ELR (cell line): ENCODE measurements at regions not wholly inside any gene's neighbourhood (a gene's known extent, or its start where the extent isn't known, plus 50 kb on each side); places are given as distances from the start of the nearest gene placed in this dataset.
A peak's percentile ranks its signal among the peaks of the same experiment; 100 is the strongest.

Experiments used
- DNase-seq: peaks from one replicate; pipeline ENCODE4 v3.0.0-alpha.2; 2015; ENCODE audit warnings: low read depth

DNA sequence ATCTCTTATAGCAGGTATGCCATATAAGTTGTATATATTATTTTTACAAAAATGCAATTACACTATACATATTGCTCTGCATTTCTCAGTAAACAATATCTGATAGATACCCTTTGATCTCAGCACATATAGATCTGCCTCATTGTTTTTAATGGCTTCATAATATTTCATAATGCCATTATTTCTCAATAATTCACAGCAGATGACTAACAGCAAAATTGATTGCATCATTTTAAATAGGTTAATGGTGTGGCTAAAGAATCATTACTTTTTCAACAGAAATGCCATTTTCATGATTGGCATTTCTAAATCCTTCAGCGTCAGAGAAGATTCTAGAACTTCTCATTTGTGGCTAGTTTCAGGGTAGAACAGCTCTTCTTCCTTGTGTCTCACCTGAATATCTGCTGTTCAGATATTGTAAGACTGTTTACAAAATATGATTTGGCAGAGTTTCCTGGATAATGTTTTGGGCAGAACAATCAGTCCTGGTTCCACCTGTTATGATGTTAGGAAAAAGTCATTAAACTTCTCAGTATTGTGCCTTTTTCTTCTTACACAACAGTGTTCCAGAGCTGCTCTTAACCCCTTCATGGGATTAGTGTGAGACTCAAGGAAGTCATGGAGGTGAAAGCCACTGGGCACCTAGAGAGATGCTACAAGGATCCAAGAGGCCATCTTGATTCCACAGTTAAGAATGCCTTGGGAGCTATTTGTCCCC, 397.6 kb upstream of the THBS1 start:
- DNase-seq, result no peak

DNA sequence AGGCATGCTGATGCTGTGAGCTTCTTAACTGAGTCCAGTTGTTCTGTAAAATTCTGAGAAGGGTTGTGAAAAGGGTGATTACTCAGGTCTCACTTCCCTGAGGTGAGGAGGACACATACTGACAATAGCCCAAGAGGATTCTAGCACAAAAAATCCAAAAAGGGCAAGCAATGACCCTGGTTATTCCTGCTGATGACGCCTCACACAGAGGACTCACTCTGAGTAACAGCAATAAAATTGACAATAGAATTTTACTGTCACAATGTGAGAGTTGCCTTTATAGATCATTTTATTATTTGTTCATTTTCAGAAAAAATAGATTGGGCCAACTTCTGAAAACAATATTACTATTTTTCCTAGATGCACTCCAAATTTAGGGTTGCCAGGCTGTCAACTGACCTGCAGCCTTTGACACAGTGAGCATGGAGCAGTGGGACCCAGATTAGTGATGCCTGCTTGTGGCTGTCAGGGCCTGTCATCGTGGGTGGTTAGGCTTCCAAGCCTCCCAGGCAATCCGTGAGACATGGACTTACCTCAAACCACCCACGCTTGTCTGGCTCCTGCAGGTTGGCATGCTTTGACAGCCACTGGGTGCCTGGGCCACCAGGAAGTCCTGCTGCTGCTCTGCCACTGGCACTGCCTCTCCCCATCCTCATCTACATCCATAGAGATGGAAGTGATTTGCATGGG, 396.0 kb upstream of the THBS1 start:
- DNase-seq, result no peak

DNA sequence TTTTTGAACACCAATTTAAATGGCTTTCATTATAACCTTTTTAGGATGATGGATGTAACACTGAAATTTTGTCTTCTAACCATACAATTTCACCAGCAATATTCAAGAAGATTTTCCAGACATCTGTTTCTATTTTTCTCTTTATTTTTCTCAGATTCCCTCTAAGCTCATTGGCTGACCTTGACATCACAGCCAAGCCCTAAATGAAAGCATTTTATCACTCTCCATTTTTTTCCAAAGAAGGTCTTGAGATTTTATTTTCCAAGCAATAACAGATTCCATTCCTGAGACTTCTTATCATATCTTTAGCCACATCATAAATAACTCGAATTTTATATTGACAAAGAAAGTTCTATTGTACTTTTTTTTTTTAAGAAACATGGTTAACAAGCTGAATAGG, 392.6 kb upstream of the THBS1 start:
- DNase-seq, result no peak

DNA sequence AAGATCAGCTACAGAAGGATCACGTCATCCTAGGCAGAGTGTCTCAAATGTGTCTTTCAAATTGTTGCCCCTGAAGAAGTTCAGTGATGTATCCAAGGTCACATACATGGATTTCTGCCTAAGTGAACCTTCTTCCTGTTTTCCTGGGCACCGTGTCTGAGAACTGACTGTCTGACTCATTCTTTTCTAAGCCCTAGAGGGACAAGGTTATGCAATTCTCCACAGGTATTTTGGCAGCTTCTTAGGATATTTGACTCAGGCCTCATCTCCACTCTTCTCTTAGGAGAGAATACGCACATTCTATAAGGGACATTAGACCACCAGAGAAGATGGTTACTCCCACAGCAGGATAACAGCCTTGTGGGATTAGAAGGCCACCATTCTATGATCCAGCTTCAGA, 391.9 kb upstream of the THBS1 start:
- peak; percentile 93 for DNase-seq

DNA sequence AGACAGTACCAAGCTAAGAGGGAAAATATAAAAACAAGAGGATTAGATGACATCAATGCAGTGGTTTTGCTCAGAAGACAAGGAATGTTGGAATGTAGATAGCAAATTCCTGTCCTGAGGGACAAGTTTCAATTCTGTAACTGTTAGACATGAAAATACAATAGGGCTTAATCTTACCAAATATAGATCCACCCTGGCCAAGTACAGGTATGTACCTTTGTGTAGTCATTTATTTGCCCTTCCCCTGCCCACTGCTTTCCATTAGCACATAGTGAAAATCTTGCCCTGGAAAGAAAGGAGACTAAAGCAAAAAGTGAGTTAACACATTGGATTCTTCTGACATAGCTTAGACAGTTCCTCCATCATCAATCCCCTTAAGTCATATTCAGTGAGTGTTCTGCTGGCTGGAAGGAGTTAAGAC, 389.0 kb upstream of the THBS1 start:
- DNase-seq, result peak; percentile 66

DNA sequence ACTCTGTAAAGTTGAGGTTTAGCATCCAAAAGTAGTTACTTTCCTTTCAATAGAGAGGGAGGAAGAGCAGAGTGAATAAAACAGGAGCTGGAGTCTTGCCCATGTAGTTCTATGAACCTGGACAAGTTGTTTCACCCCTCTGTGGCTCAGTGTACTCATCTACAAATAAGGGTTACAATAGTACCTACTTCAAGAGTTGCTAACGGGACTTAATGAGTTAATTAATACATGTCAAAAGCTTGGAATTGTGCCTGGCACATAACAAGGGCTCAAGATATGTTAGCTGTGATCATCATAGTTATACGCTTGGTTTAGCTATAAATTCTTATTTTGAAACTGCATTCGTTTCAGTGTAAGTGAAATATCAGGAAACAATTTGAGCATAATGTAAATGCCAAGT, 388.5 kb upstream of the THBS1 start:
- DNase-seq, result no peak

DNA sequence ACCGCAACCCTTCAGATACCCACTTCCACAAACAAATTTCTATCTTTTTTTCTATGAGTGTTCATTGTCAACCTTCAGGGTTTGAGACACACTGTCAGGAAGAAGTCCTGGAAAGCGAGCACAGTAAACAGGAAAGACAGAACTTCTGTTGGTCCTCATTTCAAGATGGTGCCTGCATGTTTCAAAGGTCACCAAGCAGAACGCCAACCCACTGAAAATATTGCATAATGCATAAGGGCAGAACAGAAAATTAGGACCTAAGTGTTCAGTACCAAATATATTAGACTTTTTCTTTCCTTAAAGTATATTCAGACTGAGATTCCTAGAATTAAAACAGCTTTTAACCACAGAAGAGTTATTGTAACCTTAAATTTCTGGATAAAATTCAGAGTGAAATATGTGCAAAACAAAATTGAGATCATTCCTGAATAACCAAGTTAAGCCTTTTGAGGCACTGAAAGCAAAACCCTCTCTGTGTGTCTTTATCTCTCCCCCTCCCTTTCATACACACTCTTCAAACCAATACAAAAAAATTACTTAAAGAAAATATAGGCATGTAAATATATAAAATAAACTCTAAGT, 387.8 kb upstream of the THBS1 start:
- no peak for DNase-seq

DNA sequence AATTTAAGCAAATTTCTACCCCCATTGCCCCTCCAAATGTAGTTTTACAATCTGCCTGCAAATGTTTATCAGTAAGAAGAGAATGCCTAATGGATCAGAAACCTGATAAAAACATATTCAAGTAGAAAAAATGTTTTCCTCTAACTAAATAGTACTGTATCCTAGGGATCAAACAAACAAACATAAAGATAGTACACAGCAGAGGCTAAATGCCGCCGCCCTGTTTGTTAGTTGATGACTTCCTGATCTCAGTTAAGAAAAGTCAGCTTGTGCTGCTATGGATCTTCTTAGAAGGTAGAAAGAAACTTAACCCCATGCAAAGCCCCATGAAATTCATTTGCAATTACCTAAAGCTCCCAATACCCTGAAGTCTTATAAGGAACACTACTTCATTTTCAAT, 387.3 kb upstream of the THBS1 start:
- DNase-seq, result no peak

DNA sequence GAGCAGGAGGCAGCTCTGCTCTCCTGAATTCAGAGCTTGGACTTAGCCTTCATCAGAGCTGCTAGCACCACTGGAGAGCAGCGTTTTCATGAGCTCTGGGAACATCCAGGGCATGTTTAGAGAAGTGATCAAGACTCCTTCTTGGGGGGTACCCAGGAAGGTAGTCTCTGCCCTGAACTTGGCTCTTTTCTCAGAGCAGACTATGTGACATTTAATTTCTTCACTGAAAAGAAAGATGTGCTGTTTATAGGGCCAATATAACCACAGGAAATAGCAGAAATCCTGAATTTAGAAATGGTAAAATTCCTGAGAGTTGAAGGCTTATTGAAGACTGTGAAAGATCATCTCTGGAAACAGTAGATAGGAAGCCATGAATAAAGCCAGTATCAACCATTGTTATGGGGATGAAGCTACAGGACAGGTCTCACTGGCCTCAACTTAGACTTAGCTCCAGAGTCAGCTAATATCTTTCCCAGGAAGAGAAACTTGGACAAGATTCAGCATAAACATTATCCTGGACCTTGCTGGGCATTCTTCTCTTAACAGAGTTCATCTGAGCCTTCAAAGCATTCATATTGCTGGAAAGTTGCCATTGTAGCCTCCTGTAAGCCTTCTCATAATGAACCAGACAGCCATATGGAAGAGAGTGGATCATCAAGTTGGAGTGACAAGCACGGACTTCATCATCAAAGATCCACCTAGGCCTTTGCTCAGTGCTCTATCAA, 386.6 kb upstream of the THBS1 start:
- DNase-seq, result no peak

DNA sequence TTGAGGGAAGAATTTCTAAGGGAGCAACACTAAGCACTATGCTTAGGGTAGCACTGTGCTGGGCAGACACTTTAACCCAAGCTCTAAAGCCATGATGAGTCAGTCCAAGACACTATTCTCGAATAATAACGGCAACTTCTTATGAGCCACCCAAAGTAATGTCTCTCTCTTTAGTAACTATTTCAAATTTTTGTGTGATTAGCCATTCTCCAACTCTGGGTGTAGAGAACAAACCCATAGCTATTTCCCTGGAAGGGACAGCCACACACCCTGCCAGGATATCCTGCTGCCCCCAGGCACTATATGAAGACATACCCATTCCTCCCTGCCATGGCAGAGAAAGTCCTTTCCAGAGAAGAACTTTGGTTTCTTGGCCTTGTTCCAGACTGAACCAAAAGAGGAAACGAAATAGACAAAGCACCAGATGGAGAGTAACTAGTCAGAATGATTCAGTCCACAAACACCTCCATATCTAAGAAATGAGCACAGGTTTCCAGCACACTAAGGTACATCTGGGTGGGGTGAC, 384.9 kb upstream of the THBS1 start:
- DNase-seq, result peak; percentile 99

DNA sequence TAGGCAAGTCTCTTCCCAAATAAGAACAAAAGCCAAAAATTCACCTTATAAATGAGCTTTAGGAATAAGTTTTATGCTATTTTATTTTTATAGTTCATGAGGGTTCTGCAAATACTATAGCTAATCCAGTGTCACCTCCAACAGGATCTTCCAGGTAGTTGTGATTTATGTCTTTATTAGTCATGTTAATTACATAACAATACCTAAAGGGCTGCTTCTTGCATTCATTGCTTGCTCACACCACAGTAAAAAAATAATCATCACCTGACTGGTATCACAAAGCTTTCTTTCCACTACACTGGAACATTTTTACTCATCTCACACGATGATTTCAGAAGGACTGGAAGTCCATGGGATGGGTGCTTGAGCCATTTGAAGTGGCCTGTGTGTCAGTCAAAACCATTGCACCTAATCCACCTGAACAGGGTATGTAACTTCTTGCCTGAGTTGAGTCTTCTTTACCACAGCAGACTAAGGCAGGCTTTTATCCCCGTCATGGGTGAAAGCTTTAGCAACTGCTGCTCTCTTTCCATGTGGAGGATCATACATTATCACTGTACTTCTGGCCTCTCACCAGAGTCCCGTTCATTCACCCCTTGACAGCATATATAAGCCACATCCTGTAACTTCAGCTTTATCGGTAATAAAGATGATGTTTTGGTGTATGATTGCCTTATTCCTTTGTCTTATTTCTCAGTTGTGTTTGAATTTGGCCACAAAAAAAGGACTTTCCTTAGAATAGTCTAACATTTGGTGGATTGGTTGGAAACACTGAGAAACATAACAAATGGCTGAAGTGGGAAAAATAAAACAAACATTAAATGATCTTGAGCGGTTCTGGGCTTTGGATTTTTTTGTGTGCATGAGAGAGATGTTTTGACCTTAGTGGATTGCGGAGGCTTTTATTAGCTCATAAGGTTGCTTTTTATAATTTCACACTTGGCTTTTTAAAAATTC, 382.6 kb upstream of the THBS1 start:
- no peak for DNase-seq

DNA sequence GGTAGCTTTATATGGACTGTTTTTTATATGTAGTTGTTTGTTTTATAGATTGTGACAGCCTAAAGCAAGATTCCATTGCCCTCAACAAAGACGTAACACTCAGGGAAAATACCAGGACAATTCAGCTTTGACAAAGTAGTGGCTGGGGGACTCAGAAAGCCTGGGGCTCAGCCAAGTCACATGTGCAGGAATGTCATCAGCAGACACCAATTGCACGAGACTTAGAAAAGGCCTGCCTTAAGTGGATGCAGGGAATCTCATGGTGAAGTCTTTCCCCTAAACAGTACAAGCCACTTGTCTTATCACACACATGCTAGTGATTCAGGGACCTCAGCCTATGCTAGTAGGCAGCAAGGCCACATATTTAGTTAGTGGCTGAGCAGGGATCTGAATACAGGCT, 381.8 kb upstream of the THBS1 start:
- DNase-seq, result peak; percentile 35

DNA sequence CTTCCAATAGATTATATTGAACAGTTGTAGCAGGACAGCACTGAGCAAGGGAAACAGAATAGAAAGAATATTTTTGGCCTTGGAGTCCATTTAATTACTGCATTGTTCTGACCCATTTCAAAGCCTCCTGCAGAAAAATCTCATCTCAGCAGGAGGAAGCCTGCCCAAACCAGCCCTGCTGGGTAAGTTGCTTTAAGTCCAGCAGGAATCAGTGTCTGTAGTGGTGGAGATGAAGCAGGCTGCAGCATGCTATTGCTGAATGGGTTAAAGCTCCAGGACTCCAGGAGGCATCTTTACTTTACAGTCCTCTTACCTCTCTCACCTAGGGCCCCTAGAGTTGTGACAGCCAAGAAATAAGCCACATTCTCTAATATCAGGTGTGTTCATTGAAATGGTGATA, 380.3 kb upstream of the THBS1 start:
- DNase-seq, result no peak

DNA sequence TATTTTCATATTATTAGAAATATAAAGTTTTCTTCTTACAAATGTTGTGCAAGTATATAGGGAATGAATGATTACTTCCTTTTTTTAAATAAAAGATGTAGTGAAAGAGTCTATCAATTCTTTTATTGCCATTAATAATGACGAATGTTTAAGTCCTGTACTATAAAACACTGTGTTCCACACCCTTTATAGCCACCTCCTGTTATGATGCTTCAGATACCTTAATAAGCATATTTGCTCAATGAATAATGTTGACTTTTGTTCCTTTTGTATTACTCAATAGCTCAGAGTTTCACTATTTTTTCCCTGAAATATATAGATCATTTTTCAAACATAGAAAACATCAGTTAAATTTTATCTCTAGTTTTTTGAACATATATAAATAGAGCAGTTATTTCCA, 378.2 kb upstream of the THBS1 start:
- DNase-seq, result peak; percentile 66

DNA sequence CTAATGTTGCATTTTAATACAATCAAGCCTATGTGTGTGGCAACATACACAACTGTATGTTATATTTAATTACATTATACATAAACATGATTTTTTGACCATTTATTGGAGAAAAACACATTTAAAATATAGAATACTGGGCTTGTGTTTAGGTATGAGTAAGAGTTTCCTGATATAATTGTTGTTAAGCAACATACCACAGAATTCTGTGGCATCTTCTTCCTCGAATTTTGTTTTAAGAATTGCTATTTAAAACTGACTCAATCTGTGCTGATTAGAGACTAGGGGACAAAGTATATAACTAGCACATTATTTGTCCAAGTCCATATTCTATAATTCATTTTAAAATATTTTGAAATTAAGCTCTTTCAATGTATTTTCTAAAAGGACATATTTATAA, 376.8 kb upstream of the THBS1 start:
- DNase-seq, result peak; percentile 48

DNA sequence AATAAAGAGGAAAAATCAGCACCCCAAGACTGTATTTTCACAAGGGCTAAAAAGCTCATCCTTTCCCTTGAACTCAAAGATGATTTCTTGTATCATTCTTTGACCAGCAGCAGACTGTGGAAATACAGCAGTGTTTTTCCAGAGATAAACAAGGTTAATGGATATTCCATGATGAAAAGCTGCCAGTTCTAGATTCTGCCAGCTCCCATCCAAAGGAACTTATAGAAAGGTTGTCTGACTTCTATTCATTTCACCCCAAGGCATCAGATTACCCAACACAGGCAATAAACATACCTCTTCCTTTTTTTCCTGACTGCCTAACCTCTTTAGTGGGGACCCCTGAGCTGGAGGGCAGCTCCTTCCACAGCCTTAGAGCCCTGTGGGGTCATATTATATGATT, 375.8 kb upstream of the THBS1 start:
- DNase-seq, result no peak

DNA sequence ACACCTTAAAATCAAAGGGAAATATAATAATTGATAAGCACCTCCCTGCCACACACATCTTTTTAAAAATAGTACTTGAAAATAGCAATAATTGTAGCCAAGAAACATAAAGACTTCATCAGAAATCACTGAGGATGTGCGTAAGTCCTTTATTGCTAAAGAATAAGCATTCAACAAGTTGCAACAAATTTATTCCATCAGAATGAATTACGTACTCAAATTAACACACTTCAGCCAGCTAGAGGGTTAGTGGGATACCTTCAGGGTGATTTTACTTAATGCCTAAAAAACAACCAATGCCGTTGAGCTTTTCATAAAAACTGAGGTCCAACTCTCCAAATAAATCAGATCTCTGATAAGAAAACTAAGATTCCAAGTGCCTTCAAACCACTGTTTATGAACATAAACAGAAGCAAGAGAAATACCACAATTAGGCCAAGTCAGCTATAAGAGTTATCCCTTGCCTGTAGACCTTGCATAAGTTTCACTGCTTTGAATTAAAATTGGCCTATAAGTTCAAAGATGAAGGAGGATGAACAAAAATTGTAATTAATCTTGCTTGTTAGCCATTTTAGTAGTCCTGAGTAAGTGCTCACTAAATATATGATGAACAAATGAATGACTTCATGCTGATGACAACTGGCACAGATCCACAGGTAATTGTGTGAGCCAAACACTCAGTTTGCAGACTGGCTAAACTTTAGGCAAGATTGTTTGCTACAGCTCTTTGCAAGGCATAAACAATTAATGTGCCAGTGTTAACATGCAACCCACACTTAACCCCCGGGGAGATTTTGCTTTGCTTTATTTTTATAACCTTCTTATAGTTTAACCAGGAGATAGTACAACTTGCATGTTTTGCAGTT, 375.1 kb upstream of the THBS1 start:
- no peak for DNase-seq

DNA sequence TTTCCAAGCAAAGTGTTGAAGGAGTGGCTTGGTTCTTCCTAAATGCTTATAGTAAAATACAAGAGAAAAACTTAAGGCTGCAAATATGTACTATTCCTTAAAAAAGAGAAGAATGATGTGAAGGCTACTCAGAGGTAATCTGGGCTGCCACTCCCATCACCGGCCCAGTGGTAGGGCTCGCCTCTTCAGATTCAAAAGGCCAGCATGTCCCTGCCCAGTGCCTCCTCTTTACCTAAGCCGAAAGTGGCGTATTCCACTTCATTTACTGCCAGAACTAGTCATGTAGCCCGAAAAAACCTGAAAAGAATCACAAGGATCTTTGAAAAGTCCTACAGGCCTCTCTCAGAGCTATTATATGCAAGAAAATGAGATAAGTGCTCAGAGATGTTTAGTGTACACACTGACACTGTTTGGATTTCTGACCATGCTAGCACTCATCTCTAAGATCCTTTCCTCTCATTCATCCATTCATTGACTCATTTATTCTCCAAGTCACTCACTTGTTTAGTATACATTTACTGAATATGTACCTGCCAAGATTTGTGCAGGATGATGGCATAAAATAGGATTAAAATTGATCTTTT, 373.3 kb upstream of the THBS1 start:
- DNase-seq, result no peak

DNA sequence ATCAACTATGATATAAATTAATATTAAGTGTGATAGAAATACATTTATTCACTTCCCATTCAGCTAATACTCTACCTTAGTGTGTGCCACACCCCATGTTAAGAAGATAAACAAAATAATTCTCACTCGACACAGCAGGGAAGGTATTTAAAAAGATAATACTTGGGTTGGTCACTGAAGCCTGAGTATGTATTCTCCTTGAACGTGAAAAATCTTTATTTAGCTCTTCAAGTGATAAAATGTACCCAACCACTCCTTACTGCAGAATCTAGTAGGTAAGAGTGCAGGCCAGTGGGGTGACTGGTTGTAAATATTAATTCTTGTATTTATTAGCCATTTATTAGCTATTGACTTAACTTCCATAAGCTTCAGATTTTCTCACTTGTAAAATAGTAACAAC, 372.7 kb upstream of the THBS1 start:
- DNase-seq, result no peak

DNA sequence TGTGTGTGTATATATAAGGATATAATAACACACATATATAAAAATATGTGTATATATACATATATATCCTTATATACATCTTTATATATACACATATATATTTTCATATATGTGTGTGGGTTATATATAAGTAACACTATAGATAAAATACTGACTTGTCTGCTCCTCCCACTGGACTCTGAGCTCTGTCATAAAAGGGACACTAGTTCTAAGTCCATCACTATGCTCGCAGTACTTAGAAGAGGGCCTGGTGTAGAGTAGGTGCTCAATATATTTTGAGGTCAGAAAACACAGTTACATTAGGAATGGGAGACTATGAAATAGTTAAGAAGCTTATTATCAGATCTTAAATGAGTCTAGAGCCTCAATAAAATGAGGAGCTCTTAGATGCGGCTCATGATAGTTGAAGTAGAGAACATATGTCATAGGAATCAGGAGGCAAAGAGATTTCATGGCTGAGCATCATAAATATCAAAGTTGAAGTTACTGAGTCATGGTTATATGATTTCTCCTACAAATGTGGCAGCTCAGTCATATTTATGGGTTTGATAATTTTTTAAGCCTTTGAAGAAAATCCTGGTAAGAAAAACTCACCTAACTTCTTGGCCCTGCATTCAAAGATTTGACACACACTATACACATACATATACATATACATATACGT, 371.2 kb upstream of the THBS1 start:
- no peak for DNase-seq
